GM12874 (cell line): ENCODE measurements at regions not wholly inside any gene's neighbourhood (a gene's known extent, or its start where the extent isn't known, plus 50 kb on each side); places are given as distances from the start of the nearest gene placed in this dataset.

Experiments
- TF ChIP-seq, protein P1 (sequence below): IDR thresholded peaks from 2 replicates; pipeline ENCODE4 v1.5.1; 2011; ENCODE audit warnings: low read depth, mild to moderate bottlenecking, control low read depth, low read length, moderate library complexity; ENCODE audit not compliant: insufficient read depth

DNA sequence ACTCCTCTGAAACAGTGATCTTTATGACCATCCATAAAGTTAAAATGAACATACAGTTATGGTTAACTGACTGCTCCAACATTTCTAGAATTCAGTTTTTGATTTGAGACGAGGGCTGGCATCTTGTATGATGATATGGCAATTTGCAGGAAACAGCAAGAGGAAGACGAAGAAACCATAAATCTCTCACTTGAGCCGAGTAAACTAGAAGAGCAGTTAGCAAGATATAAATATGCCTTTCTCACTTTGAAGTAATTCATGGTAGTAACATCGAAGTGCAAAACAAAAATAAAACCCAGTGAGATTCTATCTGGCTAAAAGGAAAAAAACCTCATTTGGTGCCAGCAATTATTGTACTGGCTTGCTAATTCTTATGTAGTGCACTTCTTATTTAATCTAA is 139.0 kb upstream of the SPRY1 start:
- TF ChIP-seq, protein P1, sequence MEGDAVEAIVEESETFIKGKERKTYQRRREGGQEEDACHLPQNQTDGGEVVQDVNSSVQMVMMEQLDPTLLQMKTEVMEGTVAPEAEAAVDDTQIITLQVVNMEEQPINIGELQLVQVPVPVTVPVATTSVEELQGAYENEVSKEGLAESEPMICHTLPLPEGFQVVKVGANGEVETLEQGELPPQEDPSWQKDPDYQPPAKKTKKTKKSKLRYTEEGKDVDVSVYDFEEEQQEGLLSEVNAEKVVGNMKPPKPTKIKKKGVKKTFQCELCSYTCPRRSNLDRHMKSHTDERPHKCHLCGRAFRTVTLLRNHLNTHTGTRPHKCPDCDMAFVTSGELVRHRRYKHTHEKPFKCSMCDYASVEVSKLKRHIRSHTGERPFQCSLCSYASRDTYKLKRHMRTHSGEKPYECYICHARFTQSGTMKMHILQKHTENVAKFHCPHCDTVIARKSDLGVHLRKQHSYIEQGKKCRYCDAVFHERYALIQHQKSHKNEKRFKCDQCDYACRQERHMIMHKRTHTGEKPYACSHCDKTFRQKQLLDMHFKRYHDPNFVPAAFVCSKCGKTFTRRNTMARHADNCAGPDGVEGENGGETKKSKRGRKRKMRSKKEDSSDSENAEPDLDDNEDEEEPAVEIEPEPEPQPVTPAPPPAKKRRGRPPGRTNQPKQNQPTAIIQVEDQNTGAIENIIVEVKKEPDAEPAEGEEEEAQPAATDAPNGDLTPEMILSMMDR = no peak

- TF ChIP-seq, protein P1 = no peak
Observed at GRCh38 chr4:123259676-123260646, 136.6 kb upstream of the SPRY1 start.

- TF ChIP-seq, protein P1 = no peak
Observed at GRCh38 chr4:123260653-123261052, 135.9 kb upstream of the SPRY1 start.

- TF ChIP-seq, protein P1 = no peak
Observed at GRCh38 chr4:123262080-123262479, 134.5 kb upstream of the SPRY1 start.

- TF ChIP-seq, protein P1 = no peak
Observed at GRCh38 chr4:123265443-123265842, 131.2 kb upstream of the SPRY1 start.

DNA sequence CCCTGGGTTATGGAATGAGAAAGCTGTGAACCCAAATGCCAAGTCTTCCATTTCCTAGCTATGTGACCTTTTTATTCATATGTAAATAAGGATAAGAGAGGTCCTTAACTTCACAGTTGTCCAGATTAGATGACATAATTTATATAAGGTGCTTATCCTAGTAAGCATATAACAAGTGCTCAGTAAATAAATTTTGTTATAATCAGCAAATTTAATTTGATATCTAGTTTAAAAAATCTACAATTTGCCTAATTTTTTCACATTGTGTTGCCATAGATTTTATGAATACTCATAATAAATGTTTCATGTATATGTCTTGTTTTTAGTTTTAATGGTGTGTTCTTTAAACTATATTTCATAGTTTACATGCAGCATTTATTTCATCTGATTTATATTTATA is 130.4 kb upstream of the SPRY1 start:
- TF ChIP-seq, protein P1 = no peak

- TF ChIP-seq, protein P1 = no peak
Observed at GRCh38 chr4:123278755-123279154, 117.8 kb upstream of the SPRY1 start.
